B cell (primary cell): ENCODE measurements at regions not wholly inside any gene's neighbourhood (a gene's known extent, or its start where the extent isn't known, plus 50 kb on each side); places are given as distances from the start of the nearest gene placed in this dataset.

Experiments
- CTCF ChIP-seq: fragments of 200-600 bp; IDR thresholded peaks from one replicate; pipeline ENCODE4 v1.8.0; 2022; ENCODE audit warnings: antibody characterized with exemption, mild to moderate bottlenecking
- EZH2 ChIP-seq: IDR thresholded peaks from 2 replicates; pipeline ENCODE4 v1.6.1; 2012; ENCODE audit warnings: borderline replicate concordance, low read depth, mild to moderate bottlenecking, moderate library complexity, low read length; ENCODE audit not compliant: insufficient read depth, poor library complexity, severe bottlenecking

- no peak for TF ChIP-seq CTCF
- no peak for TF ChIP-seq EZH2
Observed at GRCh38 chr3:111299192-111299615, 227.6 kb downstream of the NECTIN3 start.
